GM19238 (cell line): ENCODE measurements at regions not wholly inside any gene's neighbourhood (a gene's known extent, or its start where the extent isn't known, plus 50 kb on each side); places are given as distances from the start of the nearest gene placed in this dataset.

Source experiments
- DNase-seq: peaks from one replicate; pipeline ENCODE4 v3.0.0; 2011; ENCODE audit warnings: low spot score; ENCODE audit not compliant: insufficient read length

GRCh38 chr3:168596175-168596823, 500.6 kb upstream of the GOLIM4 start:
- DNase-seq: no peak

- no peak for DNase-seq
These were observed 495.9 kb upstream of the GOLIM4 start for GRCh38 chr3:168591587-168591986.

DNA sequence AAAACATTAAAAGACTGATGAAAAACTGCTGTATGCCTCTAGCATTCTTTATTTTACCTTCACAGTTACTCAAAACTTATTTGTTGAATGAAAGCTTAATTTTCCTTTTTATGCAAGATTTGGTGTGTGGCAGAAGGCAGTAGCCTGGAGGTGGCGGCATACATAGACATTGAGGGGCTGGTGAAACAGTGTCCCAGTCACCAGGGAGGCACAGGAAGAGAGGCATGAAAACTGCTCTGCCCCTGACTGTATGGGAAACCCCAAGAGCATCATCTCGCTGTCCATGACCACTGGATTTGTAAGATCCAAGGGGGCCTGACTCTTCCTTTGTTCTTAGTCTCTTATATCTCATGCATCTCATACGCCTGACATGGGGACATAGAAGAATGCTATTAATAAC, 493.7 kb upstream of the GOLIM4 start:
- no peak for DNase-seq

- DNase-seq: no peak
These were observed 489.8 kb upstream of the GOLIM4 start for GRCh38 chr3:168585544-168585943.

DNA sequence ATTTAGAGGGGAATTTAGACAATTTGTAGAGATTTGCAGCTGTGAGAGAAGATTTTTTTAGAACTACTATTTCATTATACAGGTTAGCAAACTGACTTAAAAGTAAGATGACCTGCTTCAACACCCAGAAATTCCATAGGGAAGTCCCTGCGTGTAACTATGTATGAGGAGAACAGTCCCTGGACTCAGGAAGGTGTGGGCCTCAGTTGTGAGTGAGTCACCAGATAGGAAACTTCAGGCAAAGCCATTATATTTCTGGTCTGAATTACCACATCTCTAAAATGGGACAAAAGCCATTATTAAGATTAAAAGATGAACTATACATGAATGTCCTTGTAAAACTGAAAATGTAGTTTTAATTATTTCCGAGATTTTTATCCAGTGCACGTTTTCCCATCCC, 488.3 kb upstream of the GOLIM4 start:
- DNase-seq: no peak

DNA sequence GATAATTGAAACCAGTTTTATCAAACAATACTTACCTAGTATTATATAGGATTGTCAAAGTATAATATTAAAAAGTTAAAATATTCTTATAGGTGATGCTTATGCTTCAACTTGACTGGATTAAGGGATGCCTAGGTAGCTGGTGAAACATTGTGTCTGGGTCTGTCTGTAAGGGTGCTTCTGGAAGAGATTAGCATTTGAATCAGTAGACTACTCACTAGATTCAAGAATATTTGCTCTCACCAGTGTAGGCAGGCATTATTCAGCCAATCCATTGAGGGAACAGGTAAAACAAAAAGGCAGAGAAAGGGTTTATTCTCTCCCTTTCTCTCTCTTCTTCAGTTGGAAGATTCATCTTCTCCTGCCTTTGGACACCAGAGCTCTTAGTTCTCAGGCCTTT, 486.8 kb upstream of the GOLIM4 start:
- DNase-seq: no peak

GRCh38 chr3:168581771-168582225, 486.1 kb upstream of the GOLIM4 start:
- DNase-seq: no peak

GRCh38 chr3:168579010-168579409, 483.3 kb upstream of the GOLIM4 start:
- DNase-seq: no peak

GRCh38 chr3:168575750-168576149, 480.0 kb upstream of the GOLIM4 start:
- no peak for DNase-seq

GRCh38 chr3:168574455-168575158, 478.9 kb upstream of the GOLIM4 start:
- no peak for DNase-seq

- no peak for DNase-seq
These were observed 474.9 kb upstream of the GOLIM4 start for GRCh38 chr3:168570404-168571155.

DNA sequence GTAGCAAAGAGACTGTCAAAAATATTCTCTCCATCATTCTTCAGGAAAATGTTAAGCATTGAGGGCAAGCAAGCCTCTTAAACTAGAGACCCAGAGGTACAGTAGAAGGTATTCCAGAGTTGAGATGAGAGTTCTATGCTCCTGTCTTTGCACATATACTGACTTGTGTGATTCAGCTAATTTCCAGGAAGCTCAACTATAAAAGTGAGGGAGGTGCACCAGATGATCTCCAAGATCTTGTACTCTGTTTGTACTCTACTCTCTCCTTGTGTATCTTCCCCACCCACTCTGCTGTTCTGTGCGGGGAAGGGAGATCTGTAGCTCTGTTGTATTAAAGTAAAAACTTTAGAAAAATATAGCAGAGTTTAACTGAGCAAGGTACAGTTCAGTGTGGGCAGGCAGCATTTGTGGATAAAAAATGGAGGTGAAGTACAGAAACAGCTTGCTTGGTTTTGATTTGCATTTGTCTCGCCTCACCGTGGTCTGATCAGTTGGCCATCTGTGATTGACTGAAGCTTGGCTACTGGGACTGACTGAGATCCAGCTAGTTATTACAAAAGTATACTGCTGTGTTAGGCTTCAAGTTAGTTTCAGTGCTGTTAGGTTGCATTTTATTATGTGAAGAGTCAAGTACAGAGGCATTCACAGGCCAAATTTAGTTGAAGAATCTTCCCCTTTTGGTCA, 463.1 kb upstream of the GOLIM4 start:
- DNase-seq: no peak

- DNase-seq: no peak
These were observed 456.5 kb upstream of the GOLIM4 start for GRCh38 chr3:168552251-168552650.

GRCh38 chr3:168548719-168549118, 453.0 kb upstream of the GOLIM4 start:
- DNase-seq: no peak

DNA sequence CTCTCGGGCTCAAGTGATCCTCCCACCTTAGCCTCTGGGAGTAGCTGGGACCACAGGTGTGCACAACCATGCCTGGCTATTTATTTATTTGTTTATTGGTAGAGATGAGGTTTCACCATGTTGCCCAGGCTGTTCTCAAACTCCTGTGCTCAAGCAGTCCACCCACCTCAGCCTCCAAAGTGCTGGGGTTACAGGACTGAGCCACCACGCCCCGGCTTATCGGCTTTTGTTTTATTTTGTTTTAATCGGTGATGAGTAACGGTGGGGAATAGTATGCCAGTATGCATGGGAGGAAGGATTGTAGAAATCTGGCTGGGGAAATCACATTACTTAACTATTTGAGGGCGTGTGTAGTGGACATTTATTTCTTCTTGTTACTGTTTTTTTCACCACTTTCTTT, 451.0 kb upstream of the GOLIM4 start:
- no peak for DNase-seq

DNA sequence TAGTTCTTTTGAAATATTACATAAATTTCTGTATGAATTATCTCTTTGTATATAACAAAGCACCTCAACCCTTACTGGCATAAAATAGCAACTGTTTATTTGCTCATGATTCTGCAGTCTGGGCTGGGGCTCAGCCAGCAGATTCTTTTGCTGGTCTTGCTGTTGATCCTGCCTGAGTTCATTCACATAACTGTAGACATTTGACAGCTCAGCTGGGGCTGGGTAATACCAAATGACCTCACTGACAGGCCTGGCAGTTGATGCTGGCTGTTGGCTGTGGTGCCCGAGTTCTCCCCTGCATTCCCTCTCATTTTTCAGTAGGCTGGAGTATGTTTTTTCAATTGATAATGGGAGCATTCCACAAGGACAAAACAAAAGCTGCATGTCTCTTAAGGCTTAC, 449.9 kb upstream of the GOLIM4 start:
- DNase-seq: no peak

GRCh38 chr3:168544097-168544957, 448.6 kb upstream of the GOLIM4 start:
- DNase-seq: no peak

DNA sequence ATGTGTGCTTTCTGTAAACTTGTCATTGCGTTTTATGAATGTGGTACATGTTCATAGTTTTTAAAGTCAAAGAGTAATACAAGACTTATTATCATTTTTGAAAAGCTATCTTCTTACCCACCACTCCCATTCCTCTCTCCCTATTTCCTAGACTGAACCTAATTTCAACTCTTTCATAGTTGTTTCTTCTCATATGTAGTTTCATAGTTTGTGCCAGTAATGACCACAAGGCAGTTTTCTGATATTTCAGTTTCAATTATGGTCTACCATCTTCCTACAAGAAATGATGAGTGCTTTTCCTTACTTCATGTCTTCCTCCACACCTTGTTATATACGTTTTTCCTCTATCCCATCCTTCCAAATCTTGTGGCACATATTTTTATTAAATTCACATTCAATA, 445.0 kb upstream of the GOLIM4 start:
- DNase-seq: no peak

GRCh38 chr3:168539909-168540308, 444.2 kb upstream of the GOLIM4 start:
- DNase-seq: no peak

- DNase-seq: no peak
These were observed 439.0 kb upstream of the GOLIM4 start for GRCh38 chr3:168534761-168535160.

DNA sequence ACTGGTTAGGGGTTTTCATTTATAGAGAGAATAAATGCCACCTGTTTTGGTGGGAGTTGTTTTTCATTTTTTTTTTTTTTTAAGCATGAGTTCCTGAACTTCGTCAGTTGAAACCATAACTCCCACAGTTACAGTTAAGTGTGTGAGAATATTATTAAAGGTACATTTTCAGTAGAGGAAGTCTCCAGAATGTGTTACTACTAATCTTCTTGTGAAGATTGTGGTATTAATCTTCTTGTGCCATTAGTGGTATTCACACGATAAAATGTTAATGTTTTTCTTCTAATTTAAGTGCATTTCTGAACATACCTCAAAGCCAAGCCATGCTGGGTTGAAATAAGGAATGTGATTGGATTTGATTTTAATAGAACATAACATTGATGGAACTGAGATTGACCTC, 437.9 kb upstream of the GOLIM4 start:
- no peak for DNase-seq
